ENCODE measurements at regions not wholly inside any gene's neighbourhood (a gene's known extent, or its start where the extent isn't known, plus 50 kb on each side); places are given as distances from the start of the nearest gene placed in this dataset.
"Not testable (repeated sequence)": the region's sequence is repeated elsewhere in the genome, so short reads cannot be mapped to it uniquely, and the experiment has no call there.

GRCh38 chr9:73219985-73220626, 68.4 kb downstream of the ANXA1 start:
- no peak for DNase-seq

- no peak for DNase-seq
Observed at GRCh38 chr9:73223594-73223993, 71.9 kb downstream of the ANXA1 start.

- DNase-seq = no peak
Observed at GRCh38 chr9:73229543-73229942, 77.9 kb downstream of the ANXA1 start.

GRCh38 chr9:73230251-73230650, 78.6 kb downstream of the ANXA1 start:
- no peak for DNase-seq

- DNase-seq = no peak
Observed at GRCh38 chr9:73231203-73231602, 79.5 kb downstream of the ANXA1 start.

GRCh38 chr9:73233359-73234007, 81.8 kb downstream of the ANXA1 start:
- DNase-seq = no peak

GRCh38 chr9:73234008-73234360, 82.3 kb downstream of the ANXA1 start:
- DNase-seq = no peak

GRCh38 chr9:73237140-73237539, 85.5 kb downstream of the ANXA1 start:
- no peak for DNase-seq

GRCh38 chr9:73239570-73240265, 88.1 kb downstream of the ANXA1 start:
- no peak for DNase-seq

- no peak for DNase-seq
Observed at GRCh38 chr9:73243078-73243477, 91.4 kb downstream of the ANXA1 start.

- no peak for DNase-seq
Observed at GRCh38 chr9:73259086-73259696, 107.5 kb downstream of the ANXA1 start.

GRCh38 chr9:73260506-73260905, 108.8 kb downstream of the ANXA1 start:
- DNase-seq = no peak

- no peak for DNase-seq
Observed at GRCh38 chr9:73264631-73265030, 113.0 kb downstream of the ANXA1 start.

- no peak for DNase-seq
Observed at GRCh38 chr9:73265876-73266275, 114.2 kb downstream of the ANXA1 start.

GRCh38 chr9:73269430-73270101, 117.9 kb downstream of the ANXA1 start:
- no peak for DNase-seq

- DNase-seq = no peak
Observed at GRCh38 chr9:73270967-73271721, 119.5 kb downstream of the ANXA1 start.

- no peak for DNase-seq
Observed at GRCh38 chr9:73280113-73280512, 128.4 kb downstream of the ANXA1 start.

- no peak for DNase-seq
Observed at GRCh38 chr9:73284377-73284776, 132.7 kb downstream of the ANXA1 start.

GRCh38 chr9:73294336-73294735, 142.7 kb downstream of the ANXA1 start:
- DNase-seq = no peak

- no peak for DNase-seq
Observed at GRCh38 chr9:73325983-73326382, 174.3 kb downstream of the ANXA1 start.

- DNase-seq = no peak
Observed at GRCh38 chr9:73327149-73327548, 175.5 kb downstream of the ANXA1 start.

GRCh38 chr9:73337182-73337581, 185.5 kb downstream of the ANXA1 start:
- DNase-seq = not testable (repeated sequence)

GRCh38 chr9:73344060-73344459, 192.4 kb downstream of the ANXA1 start:
- no peak for DNase-seq

All from NCI-H187 treated with DMSO at 0.1 percent for 48 hours (cell line).